Keratinocyte (primary cell): ENCODE measurements at regions not wholly inside any gene's neighbourhood (a gene's known extent, or its start where the extent isn't known, plus 50 kb on each side); places are given as distances from the start of the nearest gene placed in this dataset.

Experiments used
- CTCF ChIP-seq, 3 experiments: IDR thresholded peaks in 1 of 3; conservative IDR thresholded peaks in 1 of 3; optimal IDR thresholded peaks in 1 of 3; 2 replicates in 2 of 3; 3 replicates in 1 of 3; pipeline versions ENCODE3 to v1.5.1; 2011; ENCODE audit warnings: low read length in 3 of 3, mild to moderate bottlenecking in 3 of 3, moderate library complexity in 2 of 3, control low read depth in 1 of 3, inconsistent platforms in 1 of 3; ENCODE audit not compliant: insufficient read depth in 2 of 3; ENCODE audit errors: extremely low read depth in 1 of 3
- EZH2 ChIP-seq: IDR thresholded peaks from one replicate; pipeline ENCODE4 v1.6.1; 2012; ENCODE audit warnings: inconsistent platforms, mild to moderate bottlenecking, low read length, moderate library complexity

- TF ChIP-seq EZH2: no peak
- no peak for TF ChIP-seq CTCF (optimal IDR thresholded peaks at IDR 0.05 in 1 of 3, IDR thresholded peaks at IDR 0.05 in 1 of 3, conservative IDR thresholded peaks at IDR 0.05 in 1 of 3; ENCODE audit: extremely low read depth in 1 of 3, insufficient read depth in 2 of 3, low read length in 3 of 3)
Measured at GRCh38 chr20:30284281-30284905, 973.1 kb upstream of the DEFB115 start.
